CD4-positive, alpha-beta T cell treated with Interleukin-21 for 1 hour (primary cell): ENCODE measurements at regions not wholly inside any gene's neighbourhood (a gene's known extent, or its start where the extent isn't known, plus 50 kb on each side); places are given as distances from the start of the nearest gene placed in this dataset.

Source experiments
- DNase-seq: peaks from one replicate; pipeline ENCODE4 v3.0.0-alpha.2; 2020

GRCh38 chr14:71471634-71472355 is 460.4 kb upstream of the RGS6 start:
- DNase-seq: no peak

GRCh38 chr14:71472356-71473340 is 459.6 kb upstream of the RGS6 start:
- no peak for DNase-seq

GRCh38 chr14:71473843-71474242 is 458.4 kb upstream of the RGS6 start:
- DNase-seq: no peak

- DNase-seq: no peak
Measured at GRCh38 chr14:71474301-71475265, 457.6 kb upstream of the RGS6 start.

- no peak for DNase-seq
Measured at GRCh38 chr14:71475916-71476315, 456.3 kb upstream of the RGS6 start.

- DNase-seq: peak; percentile 22
Measured at GRCh38 chr14:71478542-71478941, 453.7 kb upstream of the RGS6 start.

- DNase-seq: no peak
Measured at GRCh38 chr14:71481021-71481654, 451.1 kb upstream of the RGS6 start.

GRCh38 chr14:71482671-71483070 is 449.6 kb upstream of the RGS6 start:
- no peak for DNase-seq

- no peak for DNase-seq
Measured at GRCh38 chr14:71483154-71483553, 449.1 kb upstream of the RGS6 start.

- no peak for DNase-seq
Measured at GRCh38 chr14:71485833-71486232, 446.4 kb upstream of the RGS6 start.

GRCh38 chr14:71486279-71486678 is 445.9 kb upstream of the RGS6 start:
- no peak for DNase-seq

GRCh38 chr14:71487449-71487848 is 444.8 kb upstream of the RGS6 start:
- no peak for DNase-seq

GRCh38 chr14:71487941-71488340 is 444.3 kb upstream of the RGS6 start:
- no peak for DNase-seq

- DNase-seq: no peak
Measured at GRCh38 chr14:71488703-71489191, 443.5 kb upstream of the RGS6 start.

GRCh38 chr14:71489742-71490141 is 442.5 kb upstream of the RGS6 start:
- DNase-seq: no peak

GRCh38 chr14:71491931-71492330 is 440.3 kb upstream of the RGS6 start:
- DNase-seq: no peak

- DNase-seq: no peak
Measured at GRCh38 chr14:71492346-71492745, 439.9 kb upstream of the RGS6 start.

GRCh38 chr14:71497645-71498086 is 434.6 kb upstream of the RGS6 start:
- DNase-seq: no peak

GRCh38 chr14:71498212-71498611 is 434.0 kb upstream of the RGS6 start:
- DNase-seq: no peak

GRCh38 chr14:71499018-71499417 is 433.2 kb upstream of the RGS6 start:
- DNase-seq: no peak

GRCh38 chr14:71507681-71508080 is 424.5 kb upstream of the RGS6 start:
- no peak for DNase-seq

GRCh38 chr14:71508901-71509300 is 423.3 kb upstream of the RGS6 start:
- no peak for DNase-seq
